Smooth muscle cell (in vitro differentiated cells): ENCODE measurements at regions not wholly inside any gene's neighbourhood (a gene's known extent, or its start where the extent isn't known, plus 50 kb on each side); places are given as distances from the start of the nearest gene placed in this dataset.

Experiments
- DNase-seq: peaks from one replicate; lab custom pipeline; 2025; ENCODE audit not compliant: unreplicated experiment; lab: John Stamatoyannopoulos, UW
- H2AFZ ChIP-seq: fragments of 200-600 bp; sonication (generic); 2 replicates; pipeline ENCODE4 v1.6.0; 2016; ENCODE audit warnings: antibody characterized with exemption, low read depth, mild to moderate bottlenecking
- H3F3A ChIP-seq: fragments of 200-600 bp; sonication (generic); 2 replicates; pipeline ENCODE4 v1.6.0; 2017; ENCODE audit warnings: antibody characterized with exemption, low read depth
- H3K27ac ChIP-seq: fragments of 200-600 bp; sonication (generic); 2 replicates; pipeline ENCODE4 v1.5.1; 2016; ENCODE audit warnings: low read depth, mild to moderate bottlenecking
- H3K27me3 ChIP-seq: fragments of 200-600 bp; sonication (generic); 2 replicates; pipeline ENCODE4 v1.6.1; 2016; ENCODE audit warnings: low read depth, mild to moderate bottlenecking
- H3K36me3 ChIP-seq: fragments of 200-600 bp; sonication (generic); 2 replicates; pipeline ENCODE4 v1.5.1; 2016; ENCODE audit warnings: low read depth
- H3K4me1 ChIP-seq: fragments of 200-600 bp; sonication (generic); 2 replicates; pipeline ENCODE4 v1.5.1; 2016; ENCODE audit warnings: low read depth
- H3K4me2 ChIP-seq: fragments of 200-600 bp; sonication (generic); 2 replicates; pipeline ENCODE4 v1.6.0; 2016; ENCODE audit warnings: mild to moderate bottlenecking
- H3K4me3 ChIP-seq: fragments of 200-600 bp; sonication (generic); 2 replicates; pipeline ENCODE4 v1.5.1; 2016; ENCODE audit warnings: mild to moderate bottlenecking
- H3K79me2 ChIP-seq: fragments of 200-600 bp; sonication (generic); 2 replicates; pipeline ENCODE4 v1.6.0; 2016; ENCODE audit warnings: low read depth, mild to moderate bottlenecking
- H3K9ac ChIP-seq: fragments of 200-600 bp; sonication (generic); 2 replicates; pipeline ENCODE4 v1.6.0; 2016; ENCODE audit warnings: low read depth
- H3K9me3 ChIP-seq: fragments of 200-600 bp; sonication (generic); replicated peaks from 2 replicates; pipeline ENCODE4 v1.5.1; 2016; ENCODE audit warnings: low read depth
- H4K20me1 ChIP-seq: fragments of 200-600 bp; sonication (generic); 2 replicates; pipeline ENCODE4 v1.6.0; 2016; ENCODE audit warnings: low read depth
- CTCF ChIP-seq: fragments of 200-600 bp; sonication (generic); IDR thresholded peaks from 2 replicates; pipeline ENCODE4 v1.5.1; 2017; ENCODE audit warnings: borderline replicate concordance, mild to moderate bottlenecking, antibody characterized with exemption; ENCODE audit not compliant: insufficient read depth, poor library complexity, severe bottlenecking
- WGBS: methylation state at CpG from one replicate; pipeline ENCODE4 v1.1.7; 2016; ENCODE audit warnings: low lambda C conversion rate; 5-methylcytosine and 5-hydroxymethylcytosine counted together

GRCh38 chr5:155903791-155904190 lies 423.2 kb upstream of the SGCD start:
- Histone ChIP-seq H3K4me2 (no peak overlapping the region), H4K20me1 (no peaks in the 10 kb centered on the region), H3K36me3 (no peaks in the 10 kb centered on the region), H3K79me2 (no peaks in the 10 kb centered on the region), H3K9me3 (no peaks in the 10 kb centered on the region), H3K27ac (no peak overlapping the region), H3F3A (no peaks in the 10 kb centered on the region), H3K27me3 (peaks cover 13% of the 10 kb centered on the region), H2AFZ (no peak overlapping the region), H3K9ac (no peak overlapping the region), H3K4me1 (no peaks in the 10 kb centered on the region), H3K4me3 (no peak overlapping the region)
- 91% methylated on average over 4 of the region's 4 CpGs for WGBS
- no peak for TF ChIP-seq CTCF
- no peak for DNase-seq

DNA sequence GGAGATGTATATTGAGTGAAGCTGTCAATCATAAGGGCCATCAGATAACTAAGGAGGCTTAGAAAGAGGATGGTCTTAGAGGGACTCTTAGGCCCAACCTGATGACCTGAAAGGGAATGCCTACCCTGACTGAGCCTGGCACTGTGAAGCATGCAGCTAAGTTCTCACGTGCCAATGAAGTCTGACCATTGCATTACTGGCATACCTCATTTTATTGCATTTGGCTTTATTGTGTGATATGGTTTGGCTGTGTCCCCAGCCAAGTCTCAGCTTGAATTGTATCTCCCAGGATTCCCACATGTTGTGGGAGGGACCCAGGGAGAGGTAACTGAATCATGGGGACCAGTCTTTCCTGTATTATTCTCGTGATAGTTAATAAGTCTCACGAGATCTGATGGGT lies 421.6 kb upstream of the SGCD start:
- H3K27ac ChIP-seq: no peak overlapping the region
- H3K9me3 ChIP-seq: no peaks in the 10 kb centered on the region
- no peak for TF ChIP-seq CTCF
- no peaks in the 10 kb centered on the region for H3K4me1 ChIP-seq
- H3K36me3 ChIP-seq: no peaks in the 10 kb centered on the region
- H3K79me2 ChIP-seq: no peaks in the 10 kb centered on the region
- no peaks in the 10 kb centered on the region for H4K20me1 ChIP-seq
- DNase-seq: no peak
- H3K4me2 ChIP-seq: no peak overlapping the region
- H3K27me3 ChIP-seq: peaks cover 22% of the 10 kb centered on the region
- H3K9ac ChIP-seq: no peak overlapping the region
- no peaks in the 10 kb centered on the region for H3F3A ChIP-seq
- no peak overlapping the region for H3K4me3 ChIP-seq
- WGBS: 81% methylated on average over 3 of the region's 3 CpGs
- H2AFZ ChIP-seq: no peak overlapping the region

DNA sequence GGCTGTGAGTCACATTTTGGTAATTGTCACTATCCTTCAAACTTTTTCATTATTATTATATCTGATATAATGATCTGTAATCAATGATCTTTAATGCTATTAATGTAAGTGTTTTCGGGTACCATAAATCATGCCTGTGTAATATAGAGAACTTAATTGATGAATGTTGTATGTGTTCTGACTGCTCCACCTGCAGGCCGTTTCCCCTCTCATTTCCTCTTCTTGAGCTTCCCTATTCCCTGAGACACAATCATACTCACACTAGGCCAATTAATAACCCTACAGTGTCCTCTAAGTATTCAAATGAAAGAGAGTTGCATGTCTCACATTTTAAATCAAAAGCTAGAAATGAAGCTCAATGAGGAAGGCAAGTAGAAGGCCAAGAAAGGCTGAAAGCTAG lies 420.9 kb upstream of the SGCD start:
- Histone ChIP-seq H2AFZ (no peak overlapping the region), H4K20me1 (no peaks in the 10 kb centered on the region)
- WGBS: 68% methylated on average over 2 of the region's 2 CpGs

More for the DNA sequence above, 420.9 kb upstream of the SGCD start:
- H3K9me3 ChIP-seq: no peaks in the 10 kb centered on the region
- H3K27me3 ChIP-seq: peaks cover 22% of the 10 kb centered on the region
- H3K4me1 ChIP-seq: no peaks in the 10 kb centered on the region
- H3F3A ChIP-seq: no peaks in the 10 kb centered on the region
- no peak for TF ChIP-seq CTCF
- H3K27ac ChIP-seq: no peak overlapping the region
- no peak for DNase-seq
- H3K36me3 ChIP-seq: no peaks in the 10 kb centered on the region
- no peak overlapping the region for H3K9ac ChIP-seq
- H3K4me3 ChIP-seq: no peak overlapping the region
- H3K4me2 ChIP-seq: no peak overlapping the region
- no peaks in the 10 kb centered on the region for H3K79me2 ChIP-seq
